Glutamatergic neuron (in vitro differentiated cells): ENCODE measurements at regions not wholly inside any gene's neighbourhood (a gene's known extent, or its start where the extent isn't known, plus 50 kb on each side); places are given as distances from the start of the nearest gene placed in this dataset.
A peak's percentile ranks its signal among the peaks of the same experiment; 100 is the strongest.
"Not testable (repeated sequence)": the region's sequence is repeated elsewhere in the genome, so short reads cannot be mapped to it uniquely, and the experiment has no call there.

Source experiments
- DNase-seq: peaks from one replicate; pipeline ENCODE4 v3.0.0; 2022
- H3K27ac Mint-ChIP-seq: one replicate; pipeline ENCODE4 v1.8.0; 2020; ENCODE audit warnings: mild to moderate bottlenecking, mixed read lengths, inconsistent platforms; ENCODE audit not compliant: unreplicated experiment
- H3K27me3 Mint-ChIP-seq: one replicate; pipeline ENCODE4 v1.8.0; 2020; ENCODE audit warnings: mild to moderate bottlenecking, moderate library complexity, mixed read lengths, inconsistent platforms; ENCODE audit not compliant: unreplicated experiment
- H3K36me3 Mint-ChIP-seq: one replicate; pipeline ENCODE4 v1.8.0; 2020; ENCODE audit warnings: mild to moderate bottlenecking, mixed read lengths, inconsistent platforms; ENCODE audit not compliant: unreplicated experiment
- H3K4me1 Mint-ChIP-seq: one replicate; pipeline ENCODE4 v1.8.0; 2020; ENCODE audit warnings: mild to moderate bottlenecking, low read depth, mixed read lengths, inconsistent platforms; ENCODE audit not compliant: unreplicated experiment
- H3K4me3 Mint-ChIP-seq: one replicate; pipeline ENCODE4 v1.8.0; 2020; ENCODE audit warnings: mild to moderate bottlenecking, mixed read lengths, inconsistent platforms; ENCODE audit not compliant: unreplicated experiment
- H3K9me3 Mint-ChIP-seq: one replicate; pipeline ENCODE4 v1.8.0; 2020; ENCODE audit warnings: mild to moderate bottlenecking, moderate library complexity, mixed read lengths, inconsistent platforms; ENCODE audit not compliant: unreplicated experiment
- TF ChIP-seq, protein P1 (sequence below): fragments of 200-600 bp; sonication (generic); IDR thresholded peaks from one replicate; pipeline ENCODE4 v1.5.0; 2021; ENCODE audit not compliant: partially characterized antibody, unreplicated experiment

DNA sequence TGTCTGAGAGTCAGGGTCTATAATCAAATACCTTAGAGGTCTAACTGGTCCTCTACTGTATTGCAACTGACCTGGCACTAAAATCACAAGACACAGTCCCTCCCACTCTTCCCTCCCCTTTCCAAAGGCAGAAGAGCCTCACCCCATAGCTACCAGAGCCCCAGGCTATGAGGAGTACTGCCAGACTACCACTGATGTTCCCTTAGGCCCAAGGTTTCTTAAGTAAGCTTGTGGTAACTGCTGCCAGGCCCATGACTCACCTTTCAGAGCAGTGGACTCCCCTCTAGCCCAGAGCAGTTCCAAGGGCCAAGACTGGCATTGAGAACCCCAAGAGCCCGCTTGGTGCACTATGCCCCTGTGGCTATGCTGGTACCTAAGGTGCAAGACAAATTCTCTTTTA, 1193.4 kb downstream of the DSC3 start:
- Mint-ChIP-seq H3K9me3 (no peaks in the 10 kb centered on the region), H3K27me3 (peaks cover 2% of the 10 kb centered on the region), H3K36me3 (no peaks in the 10 kb centered on the region), H3K4me1 (peaks cover 2% of the 10 kb centered on the region), H3K27ac (no peak overlapping the region), H3K4me3 (no peak overlapping the region)
- no peak for DNase-seq
- TF ChIP-seq, protein P1, sequence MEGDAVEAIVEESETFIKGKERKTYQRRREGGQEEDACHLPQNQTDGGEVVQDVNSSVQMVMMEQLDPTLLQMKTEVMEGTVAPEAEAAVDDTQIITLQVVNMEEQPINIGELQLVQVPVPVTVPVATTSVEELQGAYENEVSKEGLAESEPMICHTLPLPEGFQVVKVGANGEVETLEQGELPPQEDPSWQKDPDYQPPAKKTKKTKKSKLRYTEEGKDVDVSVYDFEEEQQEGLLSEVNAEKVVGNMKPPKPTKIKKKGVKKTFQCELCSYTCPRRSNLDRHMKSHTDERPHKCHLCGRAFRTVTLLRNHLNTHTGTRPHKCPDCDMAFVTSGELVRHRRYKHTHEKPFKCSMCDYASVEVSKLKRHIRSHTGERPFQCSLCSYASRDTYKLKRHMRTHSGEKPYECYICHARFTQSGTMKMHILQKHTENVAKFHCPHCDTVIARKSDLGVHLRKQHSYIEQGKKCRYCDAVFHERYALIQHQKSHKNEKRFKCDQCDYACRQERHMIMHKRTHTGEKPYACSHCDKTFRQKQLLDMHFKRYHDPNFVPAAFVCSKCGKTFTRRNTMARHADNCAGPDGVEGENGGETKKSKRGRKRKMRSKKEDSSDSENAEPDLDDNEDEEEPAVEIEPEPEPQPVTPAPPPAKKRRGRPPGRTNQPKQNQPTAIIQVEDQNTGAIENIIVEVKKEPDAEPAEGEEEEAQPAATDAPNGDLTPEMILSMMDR: no peak

DNA sequence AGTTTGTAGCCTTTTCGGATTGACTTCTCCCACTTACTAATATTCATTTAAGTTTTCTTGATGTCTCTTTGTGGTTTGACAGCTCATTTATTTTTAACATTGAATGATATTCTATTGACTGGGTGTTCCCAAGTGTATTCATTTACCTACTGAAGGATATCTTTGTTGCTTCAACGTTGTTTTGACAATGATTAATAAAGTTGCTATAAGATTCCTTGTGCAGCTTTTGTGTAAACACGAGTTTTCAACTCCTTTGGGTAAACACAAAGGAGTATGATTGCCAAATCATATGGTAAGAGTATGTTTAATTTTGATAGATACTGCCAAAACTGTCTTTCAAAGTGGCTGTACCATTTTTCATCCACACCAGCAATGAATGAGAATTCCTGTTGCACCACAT, 1200.9 kb downstream of the DSC3 start:
- no peaks in the 10 kb centered on the region for H3K36me3 Mint-ChIP-seq
- no peak overlapping the region for H3K4me3 Mint-ChIP-seq
- no peak for DNase-seq
- H3K4me1 Mint-ChIP-seq: peaks cover 3% of the 10 kb centered on the region
- H3K27ac Mint-ChIP-seq: no peak overlapping the region
- H3K27me3 Mint-ChIP-seq: no peaks in the 10 kb centered on the region
- H3K9me3 Mint-ChIP-seq: peaks cover 2% of the 10 kb centered on the region
- TF ChIP-seq, protein P1: no peak

DNA sequence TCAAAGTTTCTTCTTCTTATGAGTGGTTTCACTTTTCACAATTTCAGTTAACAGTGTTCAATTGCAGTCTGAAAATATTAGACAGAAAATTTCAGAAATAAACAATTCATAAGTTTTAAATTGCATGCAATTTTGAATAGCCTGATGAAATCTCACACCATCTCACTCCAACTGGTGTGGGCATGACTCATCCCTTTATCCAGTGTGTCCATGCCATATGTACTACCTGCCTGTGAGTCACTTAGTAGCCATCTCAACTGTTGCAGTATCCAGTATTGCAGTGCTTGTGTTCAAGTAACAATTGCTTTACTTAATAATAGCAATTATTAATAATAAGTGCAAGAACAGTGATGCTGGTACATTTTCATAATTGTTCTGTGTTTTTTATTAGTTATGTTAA, 1202.5 kb downstream of the DSC3 start:
- H3K4me1 Mint-ChIP-seq: peaks cover 3% of the 10 kb centered on the region
- no peaks in the 10 kb centered on the region for H3K27me3 Mint-ChIP-seq
- no peak for DNase-seq
- no peak overlapping the region for H3K4me3 Mint-ChIP-seq
- no peaks in the 10 kb centered on the region for H3K36me3 Mint-ChIP-seq
- no peak overlapping the region for H3K27ac Mint-ChIP-seq
- TF ChIP-seq, protein P1: no peak
- peaks cover 2% of the 10 kb centered on the region for H3K9me3 Mint-ChIP-seq

DNA sequence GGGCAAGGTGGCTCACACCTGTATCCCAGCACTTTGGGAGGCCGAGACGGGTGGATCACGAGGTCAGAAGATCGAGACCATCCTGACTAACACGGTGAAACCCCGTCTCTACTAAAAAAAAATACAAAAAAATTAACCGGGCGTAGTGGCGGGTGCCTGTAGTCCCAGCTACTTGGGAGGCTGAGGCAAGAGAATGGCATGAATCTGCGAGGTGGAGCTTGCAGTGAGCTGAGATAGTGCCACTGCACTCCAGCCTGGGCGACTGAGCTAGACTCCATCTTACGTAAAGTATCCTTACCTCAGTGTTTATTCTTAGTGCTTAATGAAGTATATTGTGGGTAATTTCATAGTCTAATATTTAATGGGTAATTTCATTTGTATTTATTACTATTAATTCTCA, 1203.6 kb downstream of the DSC3 start:
- H3K36me3 Mint-ChIP-seq, DNase-seq, H3K27ac Mint-ChIP-seq, H3K4me3 Mint-ChIP-seq, H3K9me3 Mint-ChIP-seq, H3K4me1 Mint-ChIP-seq, H3K27me3 Mint-ChIP-seq: not testable (repeated sequence)

DNA sequence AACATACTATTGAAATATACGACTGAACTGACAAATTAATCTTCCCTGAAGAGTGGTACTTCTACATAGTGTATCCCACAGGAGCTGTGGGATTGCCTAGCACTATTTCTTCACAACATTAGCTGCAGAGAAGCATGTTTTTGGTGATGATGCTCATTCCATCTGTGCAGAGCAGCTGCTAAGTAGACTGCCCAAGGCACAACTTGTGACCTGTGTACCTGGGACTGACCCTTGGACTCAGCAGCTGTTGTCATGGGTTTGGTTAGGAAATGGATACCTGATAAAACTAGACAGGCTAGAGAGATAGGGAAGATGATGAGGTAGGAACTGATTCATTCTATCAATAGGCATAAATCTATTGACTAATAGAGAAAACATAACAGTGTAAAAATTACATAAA, 1204.0 kb downstream of the DSC3 start:
- DNase-seq: no peak
- no peak overlapping the region for H3K4me3 Mint-ChIP-seq
- TF ChIP-seq, protein P1: no peak
- no peaks in the 10 kb centered on the region for H3K36me3 Mint-ChIP-seq
- H3K27ac Mint-ChIP-seq: peak overlapping the region; percentile 79
- H3K4me1 Mint-ChIP-seq: peaks cover 3% of the 10 kb centered on the region
- no peaks in the 10 kb centered on the region for H3K27me3 Mint-ChIP-seq
- peaks cover 2% of the 10 kb centered on the region for H3K9me3 Mint-ChIP-seq

DNA sequence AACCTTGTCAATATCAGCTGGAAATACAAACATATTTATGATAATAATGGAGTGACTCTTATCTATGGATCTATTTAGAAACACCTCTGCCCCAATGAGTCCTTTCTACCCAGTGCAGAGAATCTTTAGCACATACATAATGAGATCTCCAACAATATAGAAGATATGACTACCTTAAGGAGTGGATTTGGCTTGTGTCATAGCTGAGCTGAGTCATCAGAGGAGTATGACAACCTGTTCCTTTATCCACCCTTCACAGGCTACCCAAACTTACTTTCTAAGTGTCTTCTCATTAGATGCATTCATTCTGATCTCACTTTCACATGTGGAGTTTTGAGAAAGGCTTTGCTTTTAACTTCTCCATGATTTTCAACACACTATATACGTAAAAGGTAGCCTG, 1218.9 kb downstream of the DSC3 start:
- Mint-ChIP-seq H3K4me1 (no peaks in the 10 kb centered on the region), H3K36me3 (no peaks in the 10 kb centered on the region), H3K27ac (no peak overlapping the region), H3K27me3 (peaks cover 2% of the 10 kb centered on the region), H3K4me3 (no peak overlapping the region), H3K9me3 (no peaks in the 10 kb centered on the region)
- no peak for DNase-seq
- TF ChIP-seq, protein P1: no peak
